Glutamatergic neuron (in vitro differentiated cells): ENCODE measurements at regions not wholly inside any gene's neighbourhood (a gene's known extent, or its start where the extent isn't known, plus 50 kb on each side); places are given as distances from the start of the nearest gene placed in this dataset.

Experiments
- DNase-seq: peaks from one replicate; pipeline ENCODE4 v3.0.0; 2022
- H3K27ac Mint-ChIP-seq: one replicate; pipeline ENCODE4 v1.8.0; 2020; ENCODE audit warnings: mild to moderate bottlenecking, mixed read lengths, inconsistent platforms; ENCODE audit not compliant: unreplicated experiment
- H3K27me3 Mint-ChIP-seq: one replicate; pipeline ENCODE4 v1.8.0; 2020; ENCODE audit warnings: mild to moderate bottlenecking, moderate library complexity, mixed read lengths, inconsistent platforms; ENCODE audit not compliant: unreplicated experiment
- H3K36me3 Mint-ChIP-seq: one replicate; pipeline ENCODE4 v1.8.0; 2020; ENCODE audit warnings: mild to moderate bottlenecking, mixed read lengths, inconsistent platforms; ENCODE audit not compliant: unreplicated experiment
- H3K4me1 Mint-ChIP-seq: one replicate; pipeline ENCODE4 v1.8.0; 2020; ENCODE audit warnings: mild to moderate bottlenecking, low read depth, mixed read lengths, inconsistent platforms; ENCODE audit not compliant: unreplicated experiment
- H3K4me3 Mint-ChIP-seq: one replicate; pipeline ENCODE4 v1.8.0; 2020; ENCODE audit warnings: mild to moderate bottlenecking, mixed read lengths, inconsistent platforms; ENCODE audit not compliant: unreplicated experiment
- H3K9me3 Mint-ChIP-seq: one replicate; pipeline ENCODE4 v1.8.0; 2020; ENCODE audit warnings: mild to moderate bottlenecking, moderate library complexity, mixed read lengths, inconsistent platforms; ENCODE audit not compliant: unreplicated experiment
- CTCF ChIP-seq: fragments of 200-600 bp; sonication (generic); IDR thresholded peaks from one replicate; pipeline ENCODE4 v1.5.0; 2021; ENCODE audit not compliant: partially characterized antibody, unreplicated experiment

- DNase-seq = no peak
- H3K4me3 Mint-ChIP-seq = no peak overlapping the region
- no peaks in the 10 kb centered on the region for H3K36me3 Mint-ChIP-seq
- no peaks in the 10 kb centered on the region for H3K4me1 Mint-ChIP-seq
- H3K9me3 Mint-ChIP-seq = no peaks in the 10 kb centered on the region
- H3K27me3 Mint-ChIP-seq = no peaks in the 10 kb centered on the region
- no peak overlapping the region for H3K27ac Mint-ChIP-seq
- TF ChIP-seq CTCF = no peak
Observed at GRCh38 chr11:106369224-106369623, 291.8 kb downstream of the AASDHPPT start.

GRCh38 chr11:106378513-106379179, 301.2 kb downstream of the AASDHPPT start:
- H3K9me3 Mint-ChIP-seq = no peaks in the 10 kb centered on the region

GRCh38 chr11:106379265-106379664, 301.8 kb downstream of the AASDHPPT start:
- no peaks in the 10 kb centered on the region for H3K27me3 Mint-ChIP-seq
- no peak overlapping the region for H3K4me3 Mint-ChIP-seq
- no peak for TF ChIP-seq CTCF
- H3K4me1 Mint-ChIP-seq = no peaks in the 10 kb centered on the region
- no peaks in the 10 kb centered on the region for H3K36me3 Mint-ChIP-seq
- no peak overlapping the region for H3K27ac Mint-ChIP-seq
- DNase-seq = no peak
- H3K9me3 Mint-ChIP-seq = no peaks in the 10 kb centered on the region

More at GRCh38 chr11:106378513-106379179, 301.2 kb downstream of the AASDHPPT start:
- Mint-ChIP-seq H3K4me1 (no peaks in the 10 kb centered on the region), H3K36me3 (no peaks in the 10 kb centered on the region), H3K27ac (no peak overlapping the region), H3K4me3 (no peak overlapping the region), H3K27me3 (no peaks in the 10 kb centered on the region)
- no peak for DNase-seq
- no peak for TF ChIP-seq CTCF

GRCh38 chr11:106379712-106380111, 302.2 kb downstream of the AASDHPPT start:
- Mint-ChIP-seq H3K9me3 (no peaks in the 10 kb centered on the region), H3K27ac (no peak overlapping the region), H3K27me3 (no peaks in the 10 kb centered on the region), H3K4me1 (no peaks in the 10 kb centered on the region), H3K4me3 (no peak overlapping the region), H3K36me3 (no peaks in the 10 kb centered on the region)
- TF ChIP-seq CTCF = no peak
- no peak for DNase-seq

- no peaks in the 10 kb centered on the region for H3K9me3 Mint-ChIP-seq
- no peak for DNase-seq
- no peaks in the 10 kb centered on the region for H3K36me3 Mint-ChIP-seq
- H3K4me3 Mint-ChIP-seq = no peak overlapping the region
- no peak overlapping the region for H3K27ac Mint-ChIP-seq
- H3K27me3 Mint-ChIP-seq = no peaks in the 10 kb centered on the region
- TF ChIP-seq CTCF = no peak
- no peaks in the 10 kb centered on the region for H3K4me1 Mint-ChIP-seq
Observed at GRCh38 chr11:106381895-106382294, 304.4 kb downstream of the AASDHPPT start.
